ENCODE measurements at regions not wholly inside any gene's neighbourhood (a gene's known extent, or its start where the extent isn't known, plus 50 kb on each side); places are given as distances from the start of the nearest gene placed in this dataset.

DNA sequence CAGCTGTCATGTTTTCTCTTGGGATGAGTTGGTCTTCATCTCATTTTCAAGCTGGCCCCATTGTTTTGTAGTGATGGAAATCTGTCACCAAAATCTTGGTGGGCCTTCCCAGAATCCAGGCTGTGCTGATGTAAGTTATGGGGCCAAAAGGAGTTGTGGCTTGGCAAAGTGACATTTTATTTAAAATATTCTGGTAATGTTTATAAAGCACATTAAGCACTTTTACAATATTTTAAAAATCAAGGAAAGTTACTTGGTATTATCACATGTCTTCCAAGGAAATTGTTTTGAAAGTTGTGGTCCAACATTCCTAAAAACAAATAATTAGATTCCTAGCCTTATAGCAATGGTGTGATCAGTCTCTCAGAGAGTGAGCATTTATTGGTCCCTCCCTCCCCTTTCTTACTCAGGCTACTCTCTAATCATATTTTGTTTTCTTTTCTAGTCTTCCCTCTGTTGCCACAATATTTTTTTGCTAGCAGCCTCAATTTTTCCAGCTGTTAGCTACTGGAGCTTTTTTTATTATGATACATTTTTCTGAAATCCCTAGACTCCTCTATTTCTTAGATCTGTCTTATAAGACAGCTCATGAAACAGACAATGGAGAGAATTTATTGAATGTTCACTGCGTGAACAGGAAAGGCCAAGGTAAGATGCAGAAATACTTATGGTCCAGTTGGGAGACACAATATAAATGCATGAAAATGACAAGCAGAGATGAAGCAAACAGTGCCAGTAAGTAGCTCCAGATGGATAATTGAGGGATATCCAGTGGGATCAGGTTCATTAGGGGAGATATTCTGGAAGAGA, 408.1 kb upstream of the ZNF608 start:
- Histone ChIP-seq H3K27me3 (ENCODE audit: control insufficient read depth, insufficient read depth, low read length) (no peaks in the 10 kb centered on the region), H3K9me3 (ENCODE audit: control insufficient read depth, insufficient read depth, low read length) (no peaks in the 10 kb centered on the region), H3K4me3 (ENCODE audit: low read length) (no peak overlapping the region), H3K36me3 (ENCODE audit: control insufficient read depth, insufficient read depth, low read length) (no peaks in the 10 kb centered on the region), H3K4me1 (ENCODE audit: control insufficient read depth, insufficient read depth, low read length) (no peaks in the 10 kb centered on the region), H3K27ac (ENCODE audit: low read length) (no peak overlapping the region)
- H3K4me3 Mint-ChIP-seq = no peak overlapping the region
- H3K36me3 Mint-ChIP-seq = no peaks in the 10 kb centered on the region
- H3K27me3 Mint-ChIP-seq (ENCODE audit: low read depth in 2 of 2) = peaks cover 0 to 11% of the 10 kb centered on the region in 2 donors
- 0% methylated on average over 1 of the region's 1 CpG for WGBS (ENCODE audit: insufficient coverage)
- H3K9me3 Mint-ChIP-seq = no peaks in the 10 kb centered on the region
- DNase-seq = no peak
- TF ChIP-seq, protein P1, sequence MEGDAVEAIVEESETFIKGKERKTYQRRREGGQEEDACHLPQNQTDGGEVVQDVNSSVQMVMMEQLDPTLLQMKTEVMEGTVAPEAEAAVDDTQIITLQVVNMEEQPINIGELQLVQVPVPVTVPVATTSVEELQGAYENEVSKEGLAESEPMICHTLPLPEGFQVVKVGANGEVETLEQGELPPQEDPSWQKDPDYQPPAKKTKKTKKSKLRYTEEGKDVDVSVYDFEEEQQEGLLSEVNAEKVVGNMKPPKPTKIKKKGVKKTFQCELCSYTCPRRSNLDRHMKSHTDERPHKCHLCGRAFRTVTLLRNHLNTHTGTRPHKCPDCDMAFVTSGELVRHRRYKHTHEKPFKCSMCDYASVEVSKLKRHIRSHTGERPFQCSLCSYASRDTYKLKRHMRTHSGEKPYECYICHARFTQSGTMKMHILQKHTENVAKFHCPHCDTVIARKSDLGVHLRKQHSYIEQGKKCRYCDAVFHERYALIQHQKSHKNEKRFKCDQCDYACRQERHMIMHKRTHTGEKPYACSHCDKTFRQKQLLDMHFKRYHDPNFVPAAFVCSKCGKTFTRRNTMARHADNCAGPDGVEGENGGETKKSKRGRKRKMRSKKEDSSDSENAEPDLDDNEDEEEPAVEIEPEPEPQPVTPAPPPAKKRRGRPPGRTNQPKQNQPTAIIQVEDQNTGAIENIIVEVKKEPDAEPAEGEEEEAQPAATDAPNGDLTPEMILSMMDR (IDR thresholded peaks at IDR 0.05) = no peak
- H3K27ac Mint-ChIP-seq = no peak overlapping the region
- ATAC-seq = no peak
- intact Hi-C loops (cut with micrococcal nuclease) = no loop called here
- H3K4me1 Mint-ChIP-seq = no peaks in the 10 kb centered on the region

DNA sequence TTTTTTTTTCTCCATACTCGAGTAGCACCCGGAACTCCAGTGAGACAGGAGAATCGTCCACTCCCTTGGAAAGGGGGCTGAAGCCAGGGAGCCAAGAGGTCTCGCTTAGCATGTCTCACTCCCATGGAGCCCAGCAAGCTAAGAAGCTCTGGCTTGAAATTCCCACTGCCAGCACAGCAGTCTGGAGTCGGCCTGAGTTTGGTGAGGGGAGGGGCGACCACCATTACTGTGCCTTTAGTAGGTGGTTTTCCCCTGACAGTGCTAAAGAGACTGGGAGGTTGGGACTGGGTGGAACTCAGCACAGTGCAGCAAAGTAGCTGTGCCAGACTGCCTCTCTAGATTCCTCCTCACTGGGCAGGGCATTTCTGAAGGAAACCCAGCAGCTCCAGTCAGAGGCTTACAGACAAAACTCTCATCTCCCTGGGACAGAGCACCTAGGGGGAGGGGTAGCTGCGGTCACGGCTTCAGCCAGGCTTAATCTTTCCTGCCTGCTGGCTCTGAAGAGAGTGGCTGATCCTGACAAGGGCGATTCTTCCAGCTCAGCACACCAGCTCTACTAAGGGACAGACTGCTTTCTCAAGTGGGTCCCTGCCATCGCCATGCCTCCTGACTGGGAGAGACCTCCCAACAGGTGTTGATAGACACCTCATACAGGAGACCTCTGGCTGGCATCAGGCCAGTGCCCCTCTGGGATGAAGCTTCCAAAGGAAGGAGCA, 414.5 kb upstream of the ZNF608 start:
- Mint-ChIP-seq H3K4me1 (no peaks in the 10 kb centered on the region), H3K36me3 (peaks cover 23% of the 10 kb centered on the region), H3K4me3 (no peak overlapping the region), H3K9me3 (peaks cover 7 to 9% of the 10 kb centered on the region in 2 donors), H3K27me3 (ENCODE audit: low read depth in 2 of 2) (peaks cover 5 to 8% of the 10 kb centered on the region in 2 donors), H3K27ac (no peak overlapping the region)
- ATAC-seq (no peak), DNase-seq (no peak)
- Histone ChIP-seq H3K36me3 (ENCODE audit: control insufficient read depth, insufficient read depth, low read length) (no peaks in the 10 kb centered on the region), H3K27ac (ENCODE audit: low read length) (no peak overlapping the region), H3K4me3 (ENCODE audit: low read length) (no peak overlapping the region), H3K4me1 (ENCODE audit: control insufficient read depth, insufficient read depth, low read length) (no peaks in the 10 kb centered on the region), H3K27me3 (ENCODE audit: control insufficient read depth, insufficient read depth, low read length) (no peaks in the 10 kb centered on the region), H3K9me3 (ENCODE audit: control insufficient read depth, insufficient read depth, low read length) (no peaks in the 10 kb centered on the region)
- intact Hi-C loops (cut with micrococcal nuclease) = no loop called here
- TF ChIP-seq, protein P1 (IDR thresholded peaks at IDR 0.05) = no peak
- WGBS (ENCODE audit: insufficient coverage) = 85% methylated on average over 10 of the region's 10 CpGs

DNA sequence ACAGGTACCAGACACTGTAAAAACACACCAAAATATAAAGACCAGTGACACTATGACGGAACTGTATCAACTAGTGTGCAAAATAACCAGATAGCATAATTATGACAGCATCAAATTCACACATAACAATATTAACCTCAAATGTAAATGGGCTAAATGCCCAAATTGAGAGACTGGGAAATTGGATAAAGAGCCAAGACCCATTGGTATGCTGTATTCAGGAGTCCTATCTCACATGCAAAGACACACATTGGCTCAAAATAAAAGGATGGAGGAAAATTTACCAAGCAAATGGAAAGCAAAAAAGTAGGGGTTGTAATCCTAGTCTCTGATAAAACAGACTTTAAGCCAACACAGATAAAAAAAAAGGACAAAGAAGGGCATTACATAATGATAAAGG, 416.3 kb upstream of the ZNF608 start:
- WGBS (ENCODE audit: insufficient coverage) = no CpG with 5 or more reads among the region's 1 CpG
- intact Hi-C loops (cut with micrococcal nuclease) = no loop called here
- no peaks in the 10 kb centered on the region for H3K4me1 Mint-ChIP-seq
- peaks cover 23% of the 10 kb centered on the region for H3K36me3 Mint-ChIP-seq
- ATAC-seq (no peak), DNase-seq (no peak)
- peaks cover 5 to 8% of the 10 kb centered on the region in 2 donors for H3K27me3 Mint-ChIP-seq (ENCODE audit: low read depth in 2 of 2)
- no peaks in the 10 kb centered on the region for H3K36me3 ChIP-seq (ENCODE audit: control insufficient read depth, insufficient read depth, low read length)
- H3K9me3 ChIP-seq (ENCODE audit: control insufficient read depth, insufficient read depth, low read length) = no peaks in the 10 kb centered on the region
- TF ChIP-seq, protein P1 (IDR thresholded peaks at IDR 0.05) = no peak
- H3K4me3 Mint-ChIP-seq = no peak overlapping the region
- H3K27ac Mint-ChIP-seq = no peak overlapping the region
- no peaks in the 10 kb centered on the region for H3K4me1 ChIP-seq (ENCODE audit: control insufficient read depth, insufficient read depth, low read length)
- H3K27me3 ChIP-seq (ENCODE audit: control insufficient read depth, insufficient read depth, low read length) = no peaks in the 10 kb centered on the region
- H3K9me3 Mint-ChIP-seq = peaks cover 9% of the 10 kb centered on the region in 2 donors
- no peak overlapping the region for H3K4me3 ChIP-seq (ENCODE audit: low read length)
- no peak overlapping the region for H3K27ac ChIP-seq (ENCODE audit: low read length)

Measured in natural killer cell (primary cell).